ENCODE measurements at regions not wholly inside any gene's neighbourhood (a gene's known extent, or its start where the extent isn't known, plus 50 kb on each side); places are given as distances from the start of the nearest gene placed in this dataset.

GRCh38 chr2:221310730-221311129, 261.4 kb downstream of the EPHA4 start:
- no peak for TF ChIP-seq RAD21 (CRISPR knock-in tag; conservative IDR thresholded peaks at IDR 0.05 in 1 of 2, IDR thresholded peaks at IDR 0.05 in 1 of 2)
- no peak for TF ChIP-seq NCOA2 (IDR thresholded peaks at IDR 0.05; ENCODE audit: partially characterized antibody in 2 of 2)
- no peak for TF ChIP-seq SUPT5H (IDR thresholded peaks at IDR 0.05)
- no peak for TF ChIP-seq MEF2D (tag; conservative IDR thresholded peaks at IDR 0.05; ENCODE audit: low read depth)
- TF ChIP-seq TCF7 (IDR thresholded peaks at IDR 0.05; ENCODE audit: borderline replicate concordance): no peak
- TF ChIP-seq CREB1 (IDR thresholded peaks at IDR 0.05): no peak
- no peak for TF ChIP-seq CREB1 (CRISPR knock-in tag; IDR thresholded peaks at IDR 0.05)
- TF ChIP-seq MECOM (CRISPR knock-in tag; IDR thresholded peaks at IDR 0.05): no peak
- TF ChIP-seq ZFP36 (IDR thresholded peaks at IDR 0.05; ENCODE audit: low read depth, low read length, partially characterized antibody): no peak
- TF ChIP-seq, protein P1, sequence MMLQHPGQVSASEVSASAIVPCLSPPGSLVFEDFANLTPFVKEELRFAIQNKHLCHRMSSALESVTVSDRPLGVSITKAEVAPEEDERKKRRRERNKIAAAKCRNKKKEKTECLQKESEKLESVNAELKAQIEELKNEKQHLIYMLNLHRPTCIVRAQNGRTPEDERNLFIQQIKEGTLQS (IDR thresholded peaks at IDR 0.05): no peak
- TF ChIP-seq, protein P1 (CRISPR knock-in tag; conservative IDR thresholded peaks at IDR 0.05): no peak
- TF ChIP-seq CTCF (IDR thresholded peaks at IDR 0.05 in 2 of 3, conservative IDR thresholded peaks at IDR 0.05 in 1 of 3; ENCODE audit: insufficient read depth in 2 of 3, low read depth in 1 of 3, low read length in 3 of 3): no peak

Data from K562 (cell line).